ENCODE measurements at regions not wholly inside any gene's neighbourhood (a gene's known extent, or its start where the extent isn't known, plus 50 kb on each side); places are given as distances from the start of the nearest gene placed in this dataset.

DNA sequence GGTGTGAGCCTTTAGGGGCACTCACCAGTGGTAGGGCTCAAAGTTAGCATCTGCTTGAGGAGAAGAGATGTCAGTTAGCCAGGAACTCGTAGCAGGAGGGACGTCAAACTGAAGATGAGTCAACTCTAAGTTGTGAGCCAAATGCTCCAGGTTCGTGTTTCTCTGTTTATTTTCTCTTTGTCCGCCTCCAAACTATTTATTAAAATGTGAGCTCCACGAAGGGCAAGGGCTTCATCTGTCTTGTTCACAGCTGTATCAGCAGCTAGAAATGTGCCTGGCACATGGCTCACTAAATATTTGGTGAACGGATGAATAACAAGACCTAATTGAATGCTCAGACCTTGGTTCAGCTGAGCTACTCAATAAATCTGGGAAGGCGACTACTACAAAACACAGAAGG, 248.9 kb downstream of the BCOR start:
- H3K4me3 ChIP-seq (ENCODE audit: low read depth, low read length), result no peak overlapping the region
- TF ChIP-seq, protein P1, sequence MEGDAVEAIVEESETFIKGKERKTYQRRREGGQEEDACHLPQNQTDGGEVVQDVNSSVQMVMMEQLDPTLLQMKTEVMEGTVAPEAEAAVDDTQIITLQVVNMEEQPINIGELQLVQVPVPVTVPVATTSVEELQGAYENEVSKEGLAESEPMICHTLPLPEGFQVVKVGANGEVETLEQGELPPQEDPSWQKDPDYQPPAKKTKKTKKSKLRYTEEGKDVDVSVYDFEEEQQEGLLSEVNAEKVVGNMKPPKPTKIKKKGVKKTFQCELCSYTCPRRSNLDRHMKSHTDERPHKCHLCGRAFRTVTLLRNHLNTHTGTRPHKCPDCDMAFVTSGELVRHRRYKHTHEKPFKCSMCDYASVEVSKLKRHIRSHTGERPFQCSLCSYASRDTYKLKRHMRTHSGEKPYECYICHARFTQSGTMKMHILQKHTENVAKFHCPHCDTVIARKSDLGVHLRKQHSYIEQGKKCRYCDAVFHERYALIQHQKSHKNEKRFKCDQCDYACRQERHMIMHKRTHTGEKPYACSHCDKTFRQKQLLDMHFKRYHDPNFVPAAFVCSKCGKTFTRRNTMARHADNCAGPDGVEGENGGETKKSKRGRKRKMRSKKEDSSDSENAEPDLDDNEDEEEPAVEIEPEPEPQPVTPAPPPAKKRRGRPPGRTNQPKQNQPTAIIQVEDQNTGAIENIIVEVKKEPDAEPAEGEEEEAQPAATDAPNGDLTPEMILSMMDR (IDR thresholded peaks at IDR 0.05; ENCODE audit: low read depth, low read length, missing control alignments), result no peak
- DNase-seq (ENCODE audit: low read depth), result peak; percentile 27
- in situ Hi-C loops (cut with HindIII; ENCODE audit: low sequenced_read_pairs), result no loop called here

DNA sequence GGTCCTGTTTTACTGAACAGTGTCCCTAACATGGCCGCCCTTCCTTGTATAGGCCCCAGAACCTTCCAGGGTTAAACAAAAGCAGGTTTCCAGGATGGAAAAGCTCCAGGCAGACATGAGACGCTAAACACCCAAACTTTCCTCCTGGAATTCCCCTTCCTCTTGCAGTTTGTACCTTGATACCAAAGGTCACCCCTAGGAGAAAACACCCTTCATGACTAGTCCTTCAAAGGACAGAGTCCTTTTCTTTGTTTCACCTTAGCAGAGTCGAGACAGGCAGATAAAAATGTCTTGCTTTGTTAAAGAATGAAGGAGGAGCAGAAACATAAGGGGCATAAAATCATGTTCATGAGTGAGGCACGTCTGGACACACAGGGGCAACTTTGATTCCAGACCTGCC, 247.5 kb downstream of the BCOR start:
- TF ChIP-seq, protein P1 (IDR thresholded peaks at IDR 0.05; ENCODE audit: low read depth, low read length, missing control alignments), result no peak
- no peak overlapping the region for H3K4me3 ChIP-seq (ENCODE audit: low read depth, low read length)
- no peak for DNase-seq (ENCODE audit: low read depth)
- in situ Hi-C loops (cut with HindIII; ENCODE audit: low sequenced_read_pairs), result no loop called here

DNA sequence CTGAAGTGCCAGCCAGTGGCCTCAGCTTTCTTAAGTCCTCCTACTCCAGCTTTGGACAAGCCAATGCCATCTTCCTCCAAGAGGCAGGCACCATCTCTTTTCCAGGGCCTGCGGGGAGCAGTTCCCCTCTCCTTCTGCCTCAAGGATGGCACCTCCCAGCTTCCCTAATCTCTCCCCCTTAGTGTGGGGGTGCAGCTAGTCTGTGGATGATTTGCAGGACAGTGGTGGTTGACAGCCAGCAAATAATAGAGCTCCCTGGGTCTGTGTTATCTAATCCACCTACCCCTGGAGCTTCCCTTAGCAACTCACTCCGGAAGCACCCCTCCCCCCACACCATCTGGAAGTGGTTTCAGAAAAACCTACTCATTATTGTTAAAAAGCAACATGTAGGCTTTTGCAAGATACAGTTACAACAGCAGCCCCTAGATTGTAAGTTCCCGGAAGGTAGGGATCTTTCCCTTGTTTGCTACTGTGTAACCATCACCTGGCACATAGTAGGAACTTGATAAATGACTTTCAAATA, 247.1 kb downstream of the BCOR start:
- in situ Hi-C loops (cut with HindIII; ENCODE audit: low sequenced_read_pairs), result no loop called here
- no peak for DNase-seq (ENCODE audit: low read depth)
- TF ChIP-seq, protein P1 (IDR thresholded peaks at IDR 0.05; ENCODE audit: low read depth, low read length, missing control alignments), result no peak
- H3K4me3 ChIP-seq (ENCODE audit: low read depth, low read length), result no peak overlapping the region

DNA sequence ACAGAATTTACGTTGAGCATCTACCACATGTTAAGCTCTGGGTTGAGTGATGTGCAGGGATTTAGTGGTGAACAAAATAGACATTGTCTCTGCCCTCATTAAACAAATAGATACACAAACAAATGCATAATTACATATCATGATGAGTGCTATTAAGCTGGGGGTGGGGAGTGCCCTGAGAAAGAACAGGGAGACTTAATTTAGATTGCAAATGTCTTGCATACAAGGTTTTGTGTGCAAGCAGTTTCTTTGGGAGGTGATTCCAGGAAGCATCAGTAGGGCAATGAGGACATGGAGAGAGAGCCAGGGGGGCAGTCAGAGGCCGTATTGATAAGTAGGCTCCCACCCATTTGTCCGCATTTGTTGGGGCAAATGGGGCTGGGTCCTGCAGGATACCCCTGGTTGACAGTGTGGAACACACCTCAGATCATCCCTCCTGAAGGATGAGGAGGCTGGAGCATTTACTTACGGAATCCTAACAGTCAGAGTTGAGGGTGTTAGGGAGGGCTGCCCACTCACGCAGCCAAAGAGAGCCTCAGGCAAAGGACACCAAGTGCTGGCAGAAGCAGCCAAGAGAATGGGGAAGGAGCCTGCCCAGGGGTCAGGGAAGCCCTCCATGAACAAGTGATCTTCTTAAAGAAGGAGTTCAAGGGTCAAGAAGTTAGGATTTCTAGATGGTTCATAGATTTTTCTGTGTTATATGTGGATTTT, 245.9 kb downstream of the BCOR start:
- no peak overlapping the region for H3K4me3 ChIP-seq (ENCODE audit: low read depth, low read length)
- in situ Hi-C loops (cut with HindIII; ENCODE audit: low sequenced_read_pairs), result no loop called here
- TF ChIP-seq, protein P1 (IDR thresholded peaks at IDR 0.05; ENCODE audit: low read depth, low read length, missing control alignments), result no peak
- no peak for DNase-seq (ENCODE audit: low read depth)

DNA sequence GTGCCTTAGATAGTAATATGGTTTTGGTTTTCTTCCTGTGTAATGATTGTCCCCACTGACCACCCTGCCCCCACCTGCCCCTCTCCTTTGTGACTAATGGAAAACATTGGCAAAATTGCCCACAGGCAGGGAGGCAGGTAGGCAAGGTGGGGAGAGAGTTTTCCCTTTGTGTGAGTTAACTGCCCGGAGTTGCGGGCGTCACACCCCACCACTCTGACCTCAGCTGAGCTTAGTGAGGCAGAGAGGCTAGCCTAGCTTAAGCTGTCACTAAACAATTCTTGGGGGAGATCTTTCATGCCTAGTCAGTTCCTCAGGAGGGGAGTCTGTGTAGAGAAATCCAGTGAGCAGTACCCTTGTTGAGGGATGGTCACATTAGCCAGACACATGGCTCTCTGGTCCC, 245.3 kb downstream of the BCOR start:
- no peak overlapping the region for H3K4me3 ChIP-seq (ENCODE audit: low read depth, low read length)
- DNase-seq (ENCODE audit: low read depth), result no peak
- in situ Hi-C loops (cut with HindIII; ENCODE audit: low sequenced_read_pairs), result no loop called here
- TF ChIP-seq, protein P1 (IDR thresholded peaks at IDR 0.05; ENCODE audit: low read depth, low read length, missing control alignments), result no peak

DNA sequence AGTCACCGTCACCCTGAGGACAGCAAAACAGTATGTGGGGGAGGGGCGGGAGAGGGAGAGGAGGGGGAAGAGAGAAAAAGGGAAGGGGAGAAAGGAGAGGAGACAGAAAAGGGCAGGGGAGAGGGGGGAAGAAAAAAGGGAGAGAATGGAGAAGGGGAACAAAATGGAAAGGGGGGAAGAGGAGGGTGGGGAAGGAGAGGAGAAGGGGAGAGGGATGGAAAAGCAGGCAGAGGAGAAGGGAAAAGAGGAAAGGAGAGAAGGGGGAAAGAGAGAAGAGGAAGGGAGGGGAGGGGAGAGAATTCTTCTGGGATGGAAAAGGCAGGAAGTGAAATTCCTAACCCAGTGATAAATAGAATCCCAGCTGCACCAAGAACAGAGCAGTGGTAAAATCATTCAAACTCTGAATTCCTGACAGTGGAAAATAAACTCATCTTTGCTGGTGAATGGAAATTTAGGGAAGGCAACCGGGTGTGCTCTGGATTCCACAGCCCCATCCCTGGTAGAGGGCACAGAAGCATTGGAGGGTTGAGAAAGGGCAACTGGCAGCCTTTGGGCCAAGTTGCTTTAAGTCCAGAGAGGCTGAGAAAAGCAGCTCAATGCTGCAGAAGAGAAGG, 244.2 kb downstream of the BCOR start:
- no peak overlapping the region for H3K4me3 ChIP-seq (ENCODE audit: low read depth, low read length)
- DNase-seq (ENCODE audit: low read depth), result no peak
- TF ChIP-seq, protein P1 (IDR thresholded peaks at IDR 0.05; ENCODE audit: low read depth, low read length, missing control alignments), result no peak
- in situ Hi-C loops (cut with HindIII; ENCODE audit: low sequenced_read_pairs), result no loop called here
